ENCODE measurements at regions not wholly inside any gene's neighbourhood (a gene's known extent, or its start where the extent isn't known, plus 50 kb on each side); places are given as distances from the start of the nearest gene placed in this dataset.
"Not testable (repeated sequence)": the region's sequence is repeated elsewhere in the genome, so short reads cannot be mapped to it uniquely, and the experiment has no call there.

DNA sequence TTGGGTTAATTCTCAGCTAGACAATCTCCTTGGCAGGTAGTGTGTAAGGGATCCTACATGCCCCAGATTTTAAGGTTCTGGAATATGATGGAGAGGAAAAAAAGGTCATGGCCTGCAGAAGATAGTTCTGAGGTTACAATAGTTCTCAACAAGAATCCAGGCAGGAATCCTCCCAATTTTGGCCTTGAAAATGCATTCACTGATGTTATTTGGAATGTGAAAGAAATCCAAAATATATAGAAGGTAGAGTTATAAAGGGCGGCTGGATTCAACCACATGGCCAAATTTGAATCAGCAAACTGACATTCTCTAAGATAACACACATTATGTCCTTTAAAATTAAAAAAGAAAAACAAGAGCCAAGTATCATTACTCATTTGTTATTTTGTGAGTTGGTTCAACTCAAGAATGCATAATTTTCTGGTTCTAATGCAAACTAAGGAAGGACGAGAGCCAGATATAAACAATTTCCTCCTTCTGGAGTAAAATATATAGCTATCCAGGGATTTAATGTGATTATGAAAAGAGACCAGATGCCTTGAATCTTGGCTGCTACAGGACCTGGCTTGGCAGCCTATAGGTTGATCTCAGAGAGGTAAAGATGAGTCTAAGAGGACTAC is 177.0 kb upstream of the G2E3 start:
- DNase-seq, result no peak

GRCh38 chr14:30385925-30386324 is 173.0 kb upstream of the G2E3 start:
- DNase-seq, result no peak

DNA sequence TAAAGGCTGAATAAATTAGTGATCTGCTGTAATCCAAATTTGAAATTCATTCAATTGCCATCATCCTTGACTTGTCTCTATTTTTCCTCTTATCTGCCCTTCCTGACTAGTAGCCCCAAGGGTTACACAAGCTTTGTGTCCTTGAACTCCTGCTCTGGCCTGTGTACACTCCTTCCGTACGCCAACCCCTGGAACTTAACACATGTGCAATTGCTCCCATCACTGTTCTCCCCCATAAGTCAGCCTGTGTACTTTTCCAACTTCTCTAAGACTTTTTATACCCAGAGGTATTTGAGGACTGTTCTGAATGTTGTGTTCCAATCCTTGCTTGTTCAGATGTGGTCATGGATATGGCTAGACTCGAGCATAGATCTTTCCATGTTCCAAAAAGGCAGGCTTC is 171.1 kb upstream of the G2E3 start:
- DNase-seq, result no peak

GRCh38 chr14:30389134-30389876 is 169.7 kb upstream of the G2E3 start:
- no peak for DNase-seq

DNA sequence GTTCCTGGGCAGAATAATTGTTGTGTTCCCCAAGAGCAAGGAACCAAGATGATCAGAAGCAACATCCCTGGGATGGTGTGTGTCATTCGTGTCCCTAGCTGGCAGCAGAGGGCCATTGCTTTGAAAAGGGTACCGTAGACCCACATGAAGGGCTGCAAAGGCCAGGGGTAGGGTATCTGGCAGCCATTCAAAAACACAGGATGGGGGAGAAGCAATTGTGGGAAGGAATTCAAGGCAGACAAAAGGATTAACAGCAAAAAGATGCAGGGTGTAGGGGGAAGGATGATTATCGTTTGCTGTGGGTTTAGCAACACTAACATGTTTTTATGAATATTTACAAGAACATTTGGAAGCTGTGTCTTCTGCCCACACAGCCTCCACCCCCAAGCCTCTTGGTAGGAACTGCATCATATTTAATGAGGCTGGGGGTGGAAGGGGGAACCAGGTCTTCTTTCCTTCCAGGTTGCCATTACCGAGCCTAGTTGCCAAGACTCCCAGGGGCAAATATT is 169.0 kb upstream of the G2E3 start:
- no peak for DNase-seq

DNA sequence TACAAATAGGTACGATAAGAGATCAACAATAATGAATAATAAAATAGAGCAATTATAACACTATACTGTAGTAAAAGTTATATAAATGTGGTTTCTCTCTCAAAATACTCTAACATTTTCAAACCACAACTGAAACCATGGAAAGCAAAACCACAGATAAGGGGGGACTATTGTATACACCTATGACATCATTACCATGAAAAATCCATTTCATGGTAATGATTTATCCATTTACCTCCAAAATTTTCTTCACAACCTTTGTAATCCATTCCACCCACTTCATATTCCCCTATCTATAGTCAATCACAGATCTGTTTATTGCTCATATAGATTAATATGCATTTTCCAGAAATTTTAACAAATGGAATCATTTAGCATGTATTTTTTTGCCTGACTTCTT is 163.9 kb upstream of the G2E3 start:
- DNase-seq, result no peak

- DNase-seq, result no peak
These were observed 156.1 kb upstream of the G2E3 start for GRCh38 chr14:30402846-30403245.

DNA sequence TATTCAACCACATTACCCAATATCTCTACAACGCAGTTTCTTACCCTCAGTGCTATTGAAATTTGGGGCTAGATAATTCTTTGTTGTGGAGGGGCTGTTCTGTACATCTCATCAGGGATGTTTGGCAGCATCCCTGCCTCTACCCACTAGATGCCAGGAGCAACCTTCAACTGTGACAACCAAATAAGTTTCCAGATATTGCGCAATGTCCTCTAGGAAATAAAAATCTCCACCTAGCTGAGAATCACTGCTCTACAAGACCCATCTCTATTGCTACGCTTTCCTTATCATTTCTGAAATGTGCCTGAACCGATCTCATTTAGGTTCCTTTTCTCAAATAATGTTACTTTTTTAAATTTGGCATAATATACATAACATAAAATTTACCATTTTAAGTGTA is 155.2 kb upstream of the G2E3 start:
- no peak for DNase-seq

- not testable (repeated sequence) for DNase-seq
These were observed 149.4 kb upstream of the G2E3 start for GRCh38 chr14:30409508-30410015.

GRCh38 chr14:30410986-30411385 is 148.0 kb upstream of the G2E3 start:
- DNase-seq, result no peak

GRCh38 chr14:30413184-30413583 is 145.8 kb upstream of the G2E3 start:
- not testable (repeated sequence) for DNase-seq

GRCh38 chr14:30417121-30417520 is 141.8 kb upstream of the G2E3 start:
- DNase-seq, result no peak

DNA sequence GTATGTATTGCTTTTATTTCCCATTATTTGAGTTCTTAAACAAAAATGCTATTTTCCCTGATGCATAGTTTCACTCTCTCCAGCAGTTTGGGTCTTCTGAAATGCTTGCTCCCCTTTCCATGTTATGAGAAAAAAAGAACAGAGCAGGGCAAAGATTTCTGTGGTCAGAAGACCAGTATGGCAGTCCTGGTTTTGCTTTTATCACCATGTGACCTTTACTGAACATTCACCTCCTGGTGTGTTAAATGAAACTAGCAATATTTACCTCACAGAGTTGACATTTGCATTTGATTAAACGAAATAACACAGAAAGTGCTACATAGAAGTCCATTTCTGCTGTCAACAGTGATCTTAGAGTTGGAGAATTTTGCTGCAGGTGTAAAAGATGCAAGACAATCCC is 141.0 kb upstream of the G2E3 start:
- no peak for DNase-seq

DNA sequence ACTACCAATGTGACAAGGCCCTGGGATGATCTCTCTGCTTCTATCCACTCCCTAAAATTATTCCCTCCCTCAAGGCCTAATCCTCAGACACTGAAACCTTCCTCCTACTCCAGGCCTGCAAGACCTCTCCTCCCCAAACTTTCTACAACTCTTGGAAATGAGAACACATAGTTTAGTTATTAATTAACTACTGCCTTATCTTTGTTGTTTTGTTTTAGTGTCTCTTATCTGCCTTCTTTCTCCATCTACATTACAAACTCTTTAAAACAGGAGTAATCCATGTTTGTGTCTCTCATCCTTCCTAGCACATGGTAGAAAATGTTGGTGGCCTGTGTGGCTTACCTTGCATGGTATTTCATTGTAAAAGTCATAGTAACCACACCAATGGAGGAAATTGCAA is 139.9 kb upstream of the G2E3 start:
- DNase-seq, result no peak

GRCh38 chr14:30420515-30420914 is 138.4 kb upstream of the G2E3 start:
- no peak for DNase-seq

DNA sequence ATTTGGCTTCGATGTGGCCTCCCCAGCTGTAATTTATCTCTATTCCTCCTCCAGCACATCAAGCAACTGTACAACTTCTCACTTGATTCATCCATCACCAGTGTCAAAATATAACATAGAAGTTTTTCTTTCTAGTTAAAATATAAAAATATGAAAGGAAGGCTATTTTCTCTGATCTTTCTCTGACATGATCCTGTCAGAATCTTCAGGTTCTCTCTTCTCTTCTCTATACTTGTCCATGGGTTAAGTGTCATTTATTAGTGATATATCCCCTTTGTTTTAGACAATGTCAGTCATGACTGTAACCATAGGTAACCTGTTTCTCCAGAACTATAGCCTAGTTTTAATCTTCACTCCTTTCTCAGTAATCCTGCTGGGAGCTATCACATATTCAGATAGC is 132.5 kb upstream of the G2E3 start:
- DNase-seq, result no peak

DNA sequence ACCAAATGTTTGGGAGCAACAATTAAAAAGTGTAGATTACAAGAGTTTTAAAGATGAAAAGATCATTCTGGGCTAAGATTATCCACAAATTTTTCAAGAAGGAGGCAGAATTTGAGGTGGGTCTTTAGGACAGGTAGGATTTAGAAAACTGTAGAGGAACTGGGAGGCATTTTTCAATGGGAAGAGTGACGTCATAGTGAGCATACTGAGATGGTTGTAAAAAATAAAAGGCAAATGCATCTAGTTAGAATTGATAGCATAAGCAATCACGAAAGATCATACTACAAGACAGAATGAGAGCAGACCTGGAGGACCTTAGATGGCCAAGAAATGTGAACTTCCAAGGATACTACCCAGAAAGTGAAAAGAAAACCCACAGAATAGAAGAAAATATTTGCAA is 131.6 kb upstream of the G2E3 start:
- no peak for DNase-seq

DNA sequence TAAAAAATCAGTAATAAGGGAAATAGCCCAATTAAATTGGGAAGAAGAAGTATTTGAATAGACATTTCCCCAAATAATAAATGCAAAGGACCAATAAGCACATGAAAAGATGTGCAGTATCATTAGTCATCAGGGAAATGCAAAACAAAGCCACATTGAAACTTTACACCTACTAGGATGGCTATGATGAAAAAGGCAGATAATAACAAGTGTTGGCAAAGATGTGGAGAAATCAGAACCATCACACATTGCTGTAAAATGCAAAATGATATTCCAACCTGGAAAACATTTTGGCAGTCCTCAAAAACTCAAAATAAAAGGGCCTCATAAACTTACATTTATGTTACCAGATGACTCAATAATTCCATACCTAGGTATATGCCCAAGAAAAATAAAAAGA is 131.1 kb upstream of the G2E3 start:
- DNase-seq, result no peak

- DNase-seq, result no peak
These were observed 127.4 kb upstream of the G2E3 start for GRCh38 chr14:30431552-30431951.

GRCh38 chr14:30440961-30441360 is 118.0 kb upstream of the G2E3 start:
- no peak for DNase-seq

DNA sequence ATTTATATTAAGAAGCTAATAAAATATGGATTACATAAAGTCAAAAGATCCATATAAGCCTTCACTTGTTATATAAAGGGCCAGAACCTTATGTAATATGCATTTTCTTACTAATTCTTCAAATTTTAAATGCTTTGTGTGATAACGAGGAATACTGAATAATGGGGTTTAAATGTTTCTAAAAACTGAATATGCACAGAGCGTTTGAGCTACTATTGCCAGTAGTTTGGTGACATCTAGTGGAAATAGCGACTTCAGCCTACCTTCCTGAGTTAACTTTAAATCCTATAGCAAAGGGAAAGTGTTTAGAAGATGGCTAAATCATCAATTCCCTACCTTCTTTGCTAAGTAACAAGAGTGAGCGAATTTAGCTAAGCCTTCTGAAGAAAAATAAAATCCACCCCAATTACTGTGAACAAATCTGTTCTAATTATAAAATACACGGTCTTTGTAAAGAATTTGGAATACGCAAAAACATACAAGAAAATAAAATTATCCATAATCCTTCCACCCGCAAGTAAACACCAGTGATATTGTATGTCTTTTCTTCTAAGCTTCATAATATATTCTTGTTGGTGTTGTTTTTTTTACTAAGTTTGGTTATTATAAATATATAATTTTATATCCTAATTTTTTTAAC is 115.5 kb upstream of the G2E3 start:
- DNase-seq, result no peak

DNA sequence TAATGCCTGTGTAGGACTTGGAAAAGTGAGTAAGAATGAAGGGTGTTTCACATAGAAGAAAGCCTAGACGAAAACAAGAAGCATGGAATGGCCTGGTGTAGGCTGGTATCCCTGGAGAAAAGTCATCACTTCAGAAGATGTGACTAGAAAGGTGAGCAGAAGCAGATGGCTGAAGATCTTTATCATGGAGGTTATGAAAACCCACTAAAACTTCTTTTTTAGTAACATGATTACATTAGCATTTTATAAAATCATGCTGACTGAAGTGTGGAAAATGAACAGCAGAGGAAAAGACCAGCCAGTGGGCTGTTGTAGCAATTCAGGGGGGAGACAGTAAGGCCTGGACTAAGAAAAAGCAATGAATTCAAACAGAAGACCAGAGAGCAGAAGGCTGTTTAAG is 114.5 kb upstream of the G2E3 start:
- no peak for DNase-seq

DNA sequence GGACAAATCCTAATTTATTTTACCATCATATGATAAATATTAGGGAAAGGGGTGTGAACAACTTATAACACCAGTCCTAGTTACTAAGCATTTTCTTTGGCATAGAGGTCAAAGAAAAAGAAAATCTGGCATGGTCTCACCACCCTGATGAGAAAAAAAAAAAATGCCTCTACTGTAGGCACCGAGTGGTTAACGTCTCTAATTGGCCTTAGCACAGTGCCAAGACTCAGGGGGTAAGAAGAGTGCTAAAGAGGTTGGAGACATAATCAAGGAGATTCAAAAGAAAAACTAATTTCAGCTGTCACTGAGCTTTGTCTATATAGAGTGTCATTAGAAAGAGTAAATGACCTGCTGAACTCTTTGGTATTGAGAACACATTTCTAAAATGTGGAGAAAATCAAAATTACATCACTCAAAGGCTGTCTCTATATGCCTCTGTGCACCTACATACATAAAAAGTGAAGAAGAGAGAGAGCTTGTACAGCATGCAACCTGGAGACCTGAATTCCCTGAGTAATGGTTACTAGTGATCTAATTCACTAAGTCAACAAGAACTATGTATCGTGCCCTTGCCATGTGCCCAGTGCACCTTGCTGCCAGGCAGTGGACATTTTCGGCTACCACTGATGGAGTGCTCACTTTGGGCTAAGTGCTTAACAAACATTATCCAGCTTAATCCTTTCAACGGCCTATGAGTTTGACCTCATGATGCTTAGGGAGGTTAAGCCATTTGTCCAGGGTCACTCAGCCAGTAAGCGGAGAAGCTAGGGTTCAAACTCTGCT is 113.8 kb upstream of the G2E3 start:
- DNase-seq, result no peak

Measured in CD4-positive, alpha-beta T cell treated with Interleukin-21 for 1 hour (primary cell).